ENCODE measurements at regions not wholly inside any gene's neighbourhood (a gene's known extent, or its start where the extent isn't known, plus 50 kb on each side); places are given as distances from the start of the nearest gene placed in this dataset.

GRCh38 chr20:24733416-24733815 lies 215.7 kb upstream of the CST7 start:
- Histone ChIP-seq H3K27me3 (ENCODE audit: control insufficient read depth in 2 of 2, insufficient read depth in 2 of 2, low read length in 2 of 2) (no peaks in the 10 kb centered on the region), H3K9me3 (replicated peaks; ENCODE audit: control insufficient read depth, insufficient read depth, low read length) (peaks cover 2% of the 10 kb centered on the region), H3K9ac (replicated peaks; ENCODE audit: extremely low read depth, insufficient read depth, low read length) (no peak overlapping the region), H3K4me1 (ENCODE audit: control insufficient read depth, extremely low read depth, insufficient read depth, low read length) (no peaks in the 10 kb centered on the region), H2AFZ (ENCODE audit: low read depth, low read length) (no peak overlapping the region), H3K9me1 (replicated peaks; ENCODE audit: control insufficient read depth, extremely low read depth, insufficient read depth, low read length) (no peaks in the 10 kb centered on the region), H3K4me3 (replicated peaks in 1 of 3; ENCODE audit: insufficient read depth in 1 of 3, low read depth in 1 of 3, low read length in 3 of 3) (no peak overlapping the region), H3K79me2 (ENCODE audit: control insufficient read depth, insufficient read depth, low read length) (no peaks in the 10 kb centered on the region), H3K4me2 (ENCODE audit: insufficient read depth, low read length) (no peak overlapping the region), H4K20me1 (replicated peaks; ENCODE audit: control insufficient read depth, extremely low read depth, insufficient read depth, low read length) (no peaks in the 10 kb centered on the region), H3K27ac (ENCODE audit: insufficient read depth, low read depth, low read length) (no peak overlapping the region), H3K36me3 (ENCODE audit: control insufficient read depth in 2 of 2, extremely low read depth in 1 of 2, insufficient read depth in 2 of 2, low read length in 2 of 2) (no peaks in the 10 kb centered on the region)
- ChIA-PET CTCF (no interaction called here), POLR2A (no interaction called here)
- dilution Hi-C loops (cut with MboI; ENCODE audit: extremely low pct_ligation_motif_present, low sequenced_read_pairs) (no loop called here), intact Hi-C loops (cut with micrococcal nuclease) (no loop called here)
- FAIRE-seq, result no peak
- DNase-seq (ENCODE audit: low read depth, low spot score), result no peak
- no TSS peak for BruUV-seq (replicated peaks)
- TF ChIP-seq EZH2 (IDR thresholded peaks at IDR 0.05; ENCODE audit: borderline replicate concordance, low read depth, low read length, severe bottlenecking) (no peak), CTCF (IDR thresholded peaks at IDR 0.05; ENCODE audit: extremely low read depth in 1 of 2, insufficient read depth in 1 of 2, low read depth in 1 of 2, low read length in 2 of 2) (no peak), GATA2 (IDR thresholded peaks at IDR 0.05; ENCODE audit: insufficient read depth, insufficient read length, low read depth, low read length) (no peak), FOS (IDR thresholded peaks at IDR 0.05; ENCODE audit: borderline replicate concordance, insufficient read depth, low read length) (no peak), MAX (IDR thresholded peaks at IDR 0.05; ENCODE audit: insufficient read depth, insufficient read length) (no peak), POLR2A (IDR thresholded peaks at IDR 0.05; ENCODE audit: low read depth, low read length) (no peak), POLR2AphosphoS5 (IDR thresholded peaks at IDR 0.05; ENCODE audit: insufficient read depth, low read depth, low read length) (no peak), JUN (IDR thresholded peaks at IDR 0.05; ENCODE audit: borderline replicate concordance, insufficient read depth, insufficient read length, low read depth) (no peak), MYC (IDR thresholded peaks at IDR 0.05; ENCODE audit: low read depth, low read length) (no peak)

All from endothelial cell of umbilical vein (primary cell).